ENCODE measurements at regions not wholly inside any gene's neighbourhood (a gene's known extent, or its start where the extent isn't known, plus 50 kb on each side); places are given as distances from the start of the nearest gene placed in this dataset.

DNA sequence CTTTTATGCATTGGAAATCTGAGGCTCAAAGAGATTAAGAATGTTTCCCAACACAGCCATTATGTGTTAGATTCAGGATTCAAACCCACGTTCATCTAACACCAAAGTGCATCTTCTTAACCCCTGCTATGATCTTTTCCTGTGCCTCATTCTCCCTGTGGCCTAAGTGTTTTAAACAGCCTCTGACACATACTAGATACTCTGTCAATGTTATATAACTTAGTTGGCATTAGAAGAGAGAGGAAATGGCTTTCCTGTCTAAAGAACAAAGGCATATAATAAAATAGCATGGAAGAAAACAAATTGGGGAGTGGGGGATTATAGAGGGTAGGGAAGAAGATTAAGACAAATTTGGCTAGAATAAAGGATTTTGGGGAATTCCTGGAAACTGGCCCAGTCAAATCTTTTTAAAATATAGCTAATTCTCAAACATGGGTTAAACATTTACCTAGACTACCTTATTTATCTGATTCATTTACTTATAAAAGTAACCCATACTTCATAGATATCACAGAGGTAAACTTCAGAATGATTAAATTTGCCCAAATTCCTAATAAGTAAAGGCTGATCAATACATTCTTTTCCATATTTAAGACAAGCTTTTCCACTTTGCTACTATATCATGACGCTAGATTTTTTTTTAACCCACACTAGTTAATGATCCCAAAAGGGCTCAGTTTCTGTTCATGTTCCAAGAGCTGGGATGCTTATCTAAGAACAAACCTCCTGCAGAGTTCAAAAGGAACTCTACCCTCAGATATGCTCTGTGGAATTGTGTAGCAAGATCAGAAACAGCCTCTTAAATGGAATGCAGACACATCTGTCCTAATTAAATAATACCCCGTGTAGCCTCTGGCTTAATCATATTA, 122.9 kb upstream of the PTPRG start:
- TF ChIP-seq, protein P1, sequence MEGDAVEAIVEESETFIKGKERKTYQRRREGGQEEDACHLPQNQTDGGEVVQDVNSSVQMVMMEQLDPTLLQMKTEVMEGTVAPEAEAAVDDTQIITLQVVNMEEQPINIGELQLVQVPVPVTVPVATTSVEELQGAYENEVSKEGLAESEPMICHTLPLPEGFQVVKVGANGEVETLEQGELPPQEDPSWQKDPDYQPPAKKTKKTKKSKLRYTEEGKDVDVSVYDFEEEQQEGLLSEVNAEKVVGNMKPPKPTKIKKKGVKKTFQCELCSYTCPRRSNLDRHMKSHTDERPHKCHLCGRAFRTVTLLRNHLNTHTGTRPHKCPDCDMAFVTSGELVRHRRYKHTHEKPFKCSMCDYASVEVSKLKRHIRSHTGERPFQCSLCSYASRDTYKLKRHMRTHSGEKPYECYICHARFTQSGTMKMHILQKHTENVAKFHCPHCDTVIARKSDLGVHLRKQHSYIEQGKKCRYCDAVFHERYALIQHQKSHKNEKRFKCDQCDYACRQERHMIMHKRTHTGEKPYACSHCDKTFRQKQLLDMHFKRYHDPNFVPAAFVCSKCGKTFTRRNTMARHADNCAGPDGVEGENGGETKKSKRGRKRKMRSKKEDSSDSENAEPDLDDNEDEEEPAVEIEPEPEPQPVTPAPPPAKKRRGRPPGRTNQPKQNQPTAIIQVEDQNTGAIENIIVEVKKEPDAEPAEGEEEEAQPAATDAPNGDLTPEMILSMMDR (IDR thresholded peaks at IDR 0.05): no peak
- no peak for TF ChIP-seq POLR2A (IDR thresholded peaks at IDR 0.05)

All from gastroesophageal sphincter (tissue), 3 donors.